K562 (cell line): ENCODE measurements at regions not wholly inside any gene's neighbourhood (a gene's known extent, or its start where the extent isn't known, plus 50 kb on each side); places are given as distances from the start of the nearest gene placed in this dataset.

Experiments
- EGR1 ChIP-seq: fragments of 450-650 bp; conservative IDR thresholded peaks from 2 replicates; pipeline ENCODE4 v1.6.1; 2017; ENCODE audit warnings: mild to moderate bottlenecking
- EP400 ChIP-seq: fragments of 450-650 bp; IDR thresholded peaks from 2 replicates; pipeline ENCODE4 v1.6.1; 2017; ENCODE audit warnings: antibody characterized with exemption, mild to moderate bottlenecking, moderate library complexity
- ETV5 ChIP-seq: sonication (generic); formaldehyde crosslinking; IDR thresholded peaks from 2 replicates; pipeline ENCODE4 v1.4.0; 2020; ENCODE audit warnings: low read depth, mild to moderate bottlenecking, missing genetic modification reagents
- GTF2E2 ChIP-seq: fragments of 200-800 bp; sonication (Bioruptor generic); IDR thresholded peaks from 2 replicates; pipeline ENCODE4 v1.6.1; 2016; ENCODE audit warnings: missing genetic modification characterization, missing compliant biosample characterization
- L3MBTL2 ChIP-seq: fragments of 450-650 bp; IDR thresholded peaks from 2 replicates; pipeline ENCODE4 v1.6.1; 2016; ENCODE audit warnings: mild to moderate bottlenecking, moderate library complexity
- MEIS2 ChIP-seq: fragments of 450-650 bp; IDR thresholded peaks from 2 replicates; pipeline ENCODE4 v1.6.1; 2014; ENCODE audit warnings: mild to moderate bottlenecking; ENCODE audit not compliant: partially characterized antibody
- NFRKB ChIP-seq: fragments of 450-650 bp; IDR thresholded peaks from 2 replicates; pipeline ENCODE4 v1.6.1; 2016; ENCODE audit warnings: low read depth
- RBM14 ChIP-seq: fragments of 200-400 bp; formaldehyde crosslinking; IDR thresholded peaks from 2 replicates; pipeline ENCODE4 v1.6.1; 2018; ENCODE audit warnings: low read depth, mild to moderate bottlenecking, low read length, moderate library complexity, borderline replicate concordance; ENCODE audit not compliant: insufficient read depth
- TEAD2 ChIP-seq: fragments of 450-650 bp; IDR thresholded peaks from 2 replicates; pipeline ENCODE4 v1.6.1; 2016; ENCODE audit warnings: missing genetic modification characterization, control low read depth, missing compliant biosample characterization
- ZNF232 ChIP-seq: sonication (generic); formaldehyde crosslinking; IDR thresholded peaks from 2 replicates; pipeline ENCODE4 v1.8.0; 2022; ENCODE audit warnings: mild to moderate bottlenecking, missing genetic modification reagents
- ZNF76 ChIP-seq: fragments of 250-450 bp; sonication (Bioruptor Pico); IDR thresholded peaks from 2 replicates; pipeline ENCODE4 v1.4.0; 2020; ENCODE audit warnings: mild to moderate bottlenecking, moderate library complexity, borderline replicate concordance
- ZZZ3 ChIP-seq: fragments of 450-650 bp; IDR thresholded peaks from 2 replicates; pipeline ENCODE4 v1.6.1; 2016; ENCODE audit warnings: antibody characterized with exemption, mild to moderate bottlenecking, moderate library complexity
- TF ChIP-seq, protein P1 (sequence below): fragments of 450-650 bp; formaldehyde crosslinking; IDR thresholded peaks from 2 replicates; pipeline ENCODE4 v1.4.0; 2020; ENCODE audit warnings: mild to moderate bottlenecking, moderate library complexity
- TF ChIP-seq, protein P2 (sequence below): sonication (generic); formaldehyde crosslinking; IDR thresholded peaks from 2 replicates; pipeline ENCODE4 v1.8.1; 2023; ENCODE audit warnings: mild to moderate bottlenecking, missing genetic modification reagents

GRCh38 chr13:50124536-50125303 lies 109.5 kb downstream of the KCNRG start (continued):
- TF ChIP-seq, protein P1, sequence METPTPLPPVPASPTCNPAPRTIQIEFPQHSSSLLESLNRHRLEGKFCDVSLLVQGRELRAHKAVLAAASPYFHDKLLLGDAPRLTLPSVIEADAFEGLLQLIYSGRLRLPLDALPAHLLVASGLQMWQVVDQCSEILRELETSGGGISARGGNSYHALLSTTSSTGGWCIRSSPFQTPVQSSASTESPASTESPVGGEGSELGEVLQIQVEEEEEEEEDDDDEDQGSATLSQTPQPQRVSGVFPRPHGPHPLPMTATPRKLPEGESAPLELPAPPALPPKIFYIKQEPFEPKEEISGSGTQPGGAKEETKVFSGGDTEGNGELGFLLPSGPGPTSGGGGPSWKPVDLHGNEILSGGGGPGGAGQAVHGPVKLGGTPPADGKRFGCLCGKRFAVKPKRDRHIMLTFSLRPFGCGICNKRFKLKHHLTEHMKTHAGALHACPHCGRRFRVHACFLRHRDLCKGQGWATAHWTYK (CRISPR knock-in tag), result peak; percentile 41; the same call in 1 of the 2 replicates
- TF ChIP-seq RBM14 (peak; percentile 74; the same call in 1 of the 2 replicates), ZNF76 (CRISPR knock-in tag) (no peak), ETV5 (CRISPR knock-in tag) (peak; percentile 2; the same call in 1 of the 2 replicates), ZNF232 (0 out of 2 replicates have a peak, but pooled peaks have one; percentile 16), EGR1 (no peak), GTF2E2 (no peak), ZZZ3 (no peak), L3MBTL2 (peak; percentile 10; the same call in 1 of the 2 replicates), NFRKB (0 out of 2 replicates have a peak, but pooled peaks have one; percentile 25), EP400 (peak; percentile 38; the same call in 1 of the 2 replicates), TEAD2 (tag) (no peak), MEIS2 (peak; percentile 3)
- TF ChIP-seq, protein P2, sequence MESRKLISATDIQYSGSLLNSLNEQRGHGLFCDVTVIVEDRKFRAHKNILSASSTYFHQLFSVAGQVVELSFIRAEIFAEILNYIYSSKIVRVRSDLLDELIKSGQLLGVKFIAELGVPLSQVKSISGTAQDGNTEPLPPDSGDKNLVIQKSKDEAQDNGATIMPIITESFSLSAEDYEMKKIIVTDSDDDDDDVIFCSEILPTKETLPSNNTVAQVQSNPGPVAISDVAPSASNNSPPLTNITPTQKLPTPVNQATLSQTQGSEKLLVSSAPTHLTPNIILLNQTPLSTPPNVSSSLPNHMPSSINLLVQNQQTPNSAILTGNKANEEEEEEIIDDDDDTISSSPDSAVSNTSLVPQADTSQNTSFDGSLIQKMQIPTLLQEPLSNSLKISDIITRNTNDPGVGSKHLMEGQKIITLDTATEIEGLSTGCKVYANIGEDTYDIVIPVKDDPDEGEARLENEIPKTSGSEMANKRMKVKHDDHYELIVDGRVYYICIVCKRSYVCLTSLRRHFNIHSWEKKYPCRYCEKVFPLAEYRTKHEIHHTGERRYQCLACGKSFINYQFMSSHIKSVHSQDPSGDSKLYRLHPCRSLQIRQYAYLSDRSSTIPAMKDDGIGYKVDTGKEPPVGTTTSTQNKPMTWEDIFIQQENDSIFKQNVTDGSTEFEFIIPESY, result 0 out of 2 replicates have a peak, but pooled peaks have one; percentile 17
